ENCODE measurements at regions not wholly inside any gene's neighbourhood (a gene's known extent, or its start where the extent isn't known, plus 50 kb on each side); places are given as distances from the start of the nearest gene placed in this dataset.
"Not testable (repeated sequence)": the region's sequence is repeated elsewhere in the genome, so short reads cannot be mapped to it uniquely, and the experiment has no call there.

- TF ChIP-seq, protein P1, sequence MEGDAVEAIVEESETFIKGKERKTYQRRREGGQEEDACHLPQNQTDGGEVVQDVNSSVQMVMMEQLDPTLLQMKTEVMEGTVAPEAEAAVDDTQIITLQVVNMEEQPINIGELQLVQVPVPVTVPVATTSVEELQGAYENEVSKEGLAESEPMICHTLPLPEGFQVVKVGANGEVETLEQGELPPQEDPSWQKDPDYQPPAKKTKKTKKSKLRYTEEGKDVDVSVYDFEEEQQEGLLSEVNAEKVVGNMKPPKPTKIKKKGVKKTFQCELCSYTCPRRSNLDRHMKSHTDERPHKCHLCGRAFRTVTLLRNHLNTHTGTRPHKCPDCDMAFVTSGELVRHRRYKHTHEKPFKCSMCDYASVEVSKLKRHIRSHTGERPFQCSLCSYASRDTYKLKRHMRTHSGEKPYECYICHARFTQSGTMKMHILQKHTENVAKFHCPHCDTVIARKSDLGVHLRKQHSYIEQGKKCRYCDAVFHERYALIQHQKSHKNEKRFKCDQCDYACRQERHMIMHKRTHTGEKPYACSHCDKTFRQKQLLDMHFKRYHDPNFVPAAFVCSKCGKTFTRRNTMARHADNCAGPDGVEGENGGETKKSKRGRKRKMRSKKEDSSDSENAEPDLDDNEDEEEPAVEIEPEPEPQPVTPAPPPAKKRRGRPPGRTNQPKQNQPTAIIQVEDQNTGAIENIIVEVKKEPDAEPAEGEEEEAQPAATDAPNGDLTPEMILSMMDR (IDR thresholded peaks at IDR 0.05) = not testable (repeated sequence)
- TF ChIP-seq SIN3A (IDR thresholded peaks at IDR 0.05; ENCODE audit: borderline replicate concordance, insufficient read depth, low read depth, low read length); POLR2AphosphoS5 (IDR thresholded peaks at IDR 0.05; ENCODE audit: low read depth, low read length): not testable (repeated sequence)
- TF ChIP-seq, protein P2, sequence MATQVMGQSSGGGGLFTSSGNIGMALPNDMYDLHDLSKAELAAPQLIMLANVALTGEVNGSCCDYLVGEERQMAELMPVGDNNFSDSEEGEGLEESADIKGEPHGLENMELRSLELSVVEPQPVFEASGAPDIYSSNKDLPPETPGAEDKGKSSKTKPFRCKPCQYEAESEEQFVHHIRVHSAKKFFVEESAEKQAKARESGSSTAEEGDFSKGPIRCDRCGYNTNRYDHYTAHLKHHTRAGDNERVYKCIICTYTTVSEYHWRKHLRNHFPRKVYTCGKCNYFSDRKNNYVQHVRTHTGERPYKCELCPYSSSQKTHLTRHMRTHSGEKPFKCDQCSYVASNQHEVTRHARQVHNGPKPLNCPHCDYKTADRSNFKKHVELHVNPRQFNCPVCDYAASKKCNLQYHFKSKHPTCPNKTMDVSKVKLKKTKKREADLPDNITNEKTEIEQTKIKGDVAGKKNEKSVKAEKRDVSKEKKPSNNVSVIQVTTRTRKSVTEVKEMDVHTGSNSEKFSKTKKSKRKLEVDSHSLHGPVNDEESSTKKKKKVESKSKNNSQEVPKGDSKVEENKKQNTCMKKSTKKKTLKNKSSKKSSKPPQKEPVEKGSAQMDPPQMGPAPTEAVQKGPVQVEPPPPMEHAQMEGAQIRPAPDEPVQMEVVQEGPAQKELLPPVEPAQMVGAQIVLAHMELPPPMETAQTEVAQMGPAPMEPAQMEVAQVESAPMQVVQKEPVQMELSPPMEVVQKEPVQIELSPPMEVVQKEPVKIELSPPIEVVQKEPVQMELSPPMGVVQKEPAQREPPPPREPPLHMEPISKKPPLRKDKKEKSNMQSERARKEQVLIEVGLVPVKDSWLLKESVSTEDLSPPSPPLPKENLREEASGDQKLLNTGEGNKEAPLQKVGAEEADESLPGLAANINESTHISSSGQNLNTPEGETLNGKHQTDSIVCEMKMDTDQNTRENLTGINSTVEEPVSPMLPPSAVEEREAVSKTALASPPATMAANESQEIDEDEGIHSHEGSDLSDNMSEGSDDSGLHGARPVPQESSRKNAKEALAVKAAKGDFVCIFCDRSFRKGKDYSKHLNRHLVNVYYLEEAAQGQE (IDR thresholded peaks at IDR 0.05; ENCODE audit: insufficient read depth in 1 of 2, low read depth in 2 of 2, low read length in 1 of 2) = not testable (repeated sequence)
Measured at GRCh38 chr9:101807879-101808278, 69.4 kb upstream of the GRIN3A start.
